Kidney glomerular epithelial cell (primary cell): ENCODE measurements at regions not wholly inside any gene's neighbourhood (a gene's known extent, or its start where the extent isn't known, plus 50 kb on each side); places are given as distances from the start of the nearest gene placed in this dataset.

ENCODE experiments used
- DNase-seq: peaks from one replicate; lab custom pipeline; 2025; lab: John Stamatoyannopoulos, UW

GRCh38 chr4:131046821-131047220 lies 1950.9 kb downstream of the C4orf33 start:
- DNase-seq, result no peak

GRCh38 chr4:131052646-131053045 lies 1956.7 kb downstream of the C4orf33 start:
- no peak for DNase-seq

GRCh38 chr4:131054489-131055019 lies 1958.6 kb downstream of the C4orf33 start:
- no peak for DNase-seq

GRCh38 chr4:131061734-131062133 lies 1965.8 kb downstream of the C4orf33 start:
- no peak for DNase-seq

- DNase-seq, result no peak
These were observed 1967.9 kb downstream of the C4orf33 start for GRCh38 chr4:131063878-131064277.

GRCh38 chr4:131081069-131081468 lies 1985.1 kb downstream of the C4orf33 start:
- no peak for DNase-seq

- no peak for DNase-seq
These were observed 1989.0 kb downstream of the C4orf33 start for GRCh38 chr4:131084997-131085396.

GRCh38 chr4:131091896-131092295 lies 1995.9 kb downstream of the C4orf33 start:
- DNase-seq, result peak; percentile 28

GRCh38 chr4:131093303-131093702 lies 1997.4 kb downstream of the C4orf33 start:
- no peak for DNase-seq

GRCh38 chr4:131098976-131099375 lies 2003.0 kb downstream of the C4orf33 start:
- no peak for DNase-seq

GRCh38 chr4:131113273-131113672 lies 2017.3 kb downstream of the C4orf33 start:
- DNase-seq, result no peak

- DNase-seq, result no peak
These were observed 2017.8 kb downstream of the C4orf33 start for GRCh38 chr4:131113704-131114103.

GRCh38 chr4:131119661-131120060 lies 2023.7 kb downstream of the C4orf33 start:
- no peak for DNase-seq

GRCh38 chr4:131137196-131137595 lies 2011.9 kb upstream of the PCDH10 start:
- DNase-seq, result no peak

- DNase-seq, result no peak
These were observed 1989.8 kb upstream of the PCDH10 start for GRCh38 chr4:131159261-131159660.

GRCh38 chr4:131192318-131192717 lies 1956.8 kb upstream of the PCDH10 start:
- no peak for DNase-seq

GRCh38 chr4:131207589-131207988 lies 1941.5 kb upstream of the PCDH10 start:
- no peak for DNase-seq

- DNase-seq, result no peak
These were observed 1900.8 kb upstream of the PCDH10 start for GRCh38 chr4:131248314-131248713.

GRCh38 chr4:131251321-131251720 lies 1897.8 kb upstream of the PCDH10 start:
- DNase-seq, result no peak

GRCh38 chr4:131257241-131257640 lies 1891.9 kb upstream of the PCDH10 start:
- DNase-seq, result no peak

GRCh38 chr4:131258361-131258760 lies 1890.7 kb upstream of the PCDH10 start:
- no peak for DNase-seq

GRCh38 chr4:131288441-131288840 lies 1860.7 kb upstream of the PCDH10 start:
- DNase-seq, result no peak

- no peak for DNase-seq
These were observed 1852.9 kb upstream of the PCDH10 start for GRCh38 chr4:131296192-131296591.

GRCh38 chr4:131302108-131302507 lies 1847.0 kb upstream of the PCDH10 start:
- no peak for DNase-seq

- DNase-seq, result no peak
These were observed 1844.4 kb upstream of the PCDH10 start for GRCh38 chr4:131304686-131305085.
